GM21515 (cell line): ENCODE measurements at regions not wholly inside any gene's neighbourhood (a gene's known extent, or its start where the extent isn't known, plus 50 kb on each side); places are given as distances from the start of the nearest gene placed in this dataset.

ENCODE experiments used
- ATAC-seq: cut with Tn5 transposase; IDR thresholded peaks from one replicate; pipeline ENCODE4 v1.9.1; 2021; ENCODE audit not compliant: unreplicated experiment

DNA sequence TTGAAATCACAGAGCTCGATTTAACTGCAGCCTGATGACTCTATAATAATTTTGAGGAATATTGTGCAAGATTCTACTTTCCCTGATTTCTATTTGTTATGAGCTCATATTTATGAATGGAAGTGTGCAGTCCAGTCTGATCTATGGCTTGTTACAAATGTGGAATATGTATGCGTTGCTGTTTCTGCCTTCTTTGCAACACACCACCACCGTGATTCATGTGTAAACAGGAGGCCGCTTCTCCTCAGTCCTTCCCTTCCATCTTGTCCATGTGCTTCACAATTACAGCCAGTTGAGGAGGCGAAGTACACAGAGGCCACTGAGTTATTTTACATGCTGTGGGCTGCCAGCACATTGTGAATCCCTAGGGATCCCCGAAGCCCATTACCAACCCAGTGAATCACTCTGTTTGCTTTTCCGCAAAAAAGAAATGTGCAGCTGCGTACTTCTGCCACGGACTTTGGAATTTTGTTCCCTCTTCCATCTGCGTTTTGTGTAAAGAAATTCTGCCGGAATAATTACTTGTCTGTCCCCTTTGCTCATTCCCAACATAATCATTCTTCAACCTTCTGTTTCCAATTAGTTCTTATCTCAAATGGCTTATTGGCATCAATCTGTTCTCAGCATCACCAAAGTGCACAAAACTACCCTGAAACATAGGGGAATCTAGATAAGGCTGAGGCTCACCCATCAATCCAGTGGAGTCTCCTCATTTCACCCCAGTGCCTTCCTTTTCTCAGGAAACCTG lies 551.6 kb upstream of the CITED2 start:
- ATAC-seq, result no peak

DNA sequence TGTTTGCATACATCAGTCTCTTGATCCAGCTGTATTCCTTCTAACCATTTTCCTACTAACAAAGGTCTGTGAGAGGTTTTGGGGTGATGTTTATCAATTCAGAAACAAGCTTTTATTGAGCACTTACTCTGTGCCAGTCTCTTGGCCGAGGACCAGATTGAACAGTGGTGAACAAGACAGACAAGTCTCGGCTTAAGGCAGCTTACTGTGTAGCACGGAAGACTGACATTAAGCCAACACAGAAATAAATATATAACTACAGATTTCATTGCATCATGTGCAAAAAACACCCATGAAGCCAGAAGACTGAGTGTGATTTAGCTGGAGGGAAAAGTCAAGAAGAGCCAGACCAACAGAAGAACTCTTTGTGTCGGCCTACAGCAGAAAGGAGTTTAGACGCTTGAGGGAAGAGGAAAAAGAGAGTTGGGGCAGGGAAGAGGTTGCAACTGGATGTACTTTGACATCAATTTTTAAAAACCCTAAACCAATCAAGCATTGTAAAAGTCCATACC lies 549.6 kb upstream of the CITED2 start:
- ATAC-seq, result no peak

DNA sequence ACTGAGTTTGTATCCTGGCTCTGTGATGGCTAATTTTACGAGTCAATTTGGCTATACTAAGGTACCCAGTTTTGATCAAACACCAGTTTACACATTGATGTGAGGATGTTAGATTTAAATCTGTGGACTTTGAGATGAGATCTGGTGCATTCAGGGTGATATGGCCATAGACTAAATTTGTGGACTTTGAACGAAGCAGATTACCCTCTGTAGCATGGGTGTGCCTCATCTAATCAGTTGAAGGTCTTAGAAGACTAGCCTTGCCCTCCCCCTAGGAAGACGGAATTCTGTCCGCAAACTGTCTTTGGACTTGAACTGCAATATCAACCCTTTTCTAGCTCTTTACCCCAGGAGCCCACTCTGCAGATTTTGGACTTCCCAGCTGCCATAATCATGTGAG lies 547.8 kb upstream of the CITED2 start:
- no peak for ATAC-seq

DNA sequence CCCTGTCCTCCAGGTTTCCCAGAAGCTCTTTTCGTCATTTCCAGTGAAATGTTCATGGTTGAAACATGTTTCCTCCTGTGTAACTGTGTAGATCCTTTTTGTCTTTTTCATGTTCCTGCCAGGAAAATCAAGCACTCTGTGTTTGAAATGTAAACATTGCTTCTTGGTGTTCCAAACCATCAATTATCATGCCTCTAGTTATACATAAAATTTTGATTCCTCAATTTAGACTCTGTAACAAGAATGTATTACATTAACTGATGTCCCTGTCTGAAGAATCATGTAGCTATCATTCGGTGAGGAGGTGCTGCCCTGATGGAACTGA lies 546.3 kb upstream of the CITED2 start:
- ATAC-seq, result no peak

DNA sequence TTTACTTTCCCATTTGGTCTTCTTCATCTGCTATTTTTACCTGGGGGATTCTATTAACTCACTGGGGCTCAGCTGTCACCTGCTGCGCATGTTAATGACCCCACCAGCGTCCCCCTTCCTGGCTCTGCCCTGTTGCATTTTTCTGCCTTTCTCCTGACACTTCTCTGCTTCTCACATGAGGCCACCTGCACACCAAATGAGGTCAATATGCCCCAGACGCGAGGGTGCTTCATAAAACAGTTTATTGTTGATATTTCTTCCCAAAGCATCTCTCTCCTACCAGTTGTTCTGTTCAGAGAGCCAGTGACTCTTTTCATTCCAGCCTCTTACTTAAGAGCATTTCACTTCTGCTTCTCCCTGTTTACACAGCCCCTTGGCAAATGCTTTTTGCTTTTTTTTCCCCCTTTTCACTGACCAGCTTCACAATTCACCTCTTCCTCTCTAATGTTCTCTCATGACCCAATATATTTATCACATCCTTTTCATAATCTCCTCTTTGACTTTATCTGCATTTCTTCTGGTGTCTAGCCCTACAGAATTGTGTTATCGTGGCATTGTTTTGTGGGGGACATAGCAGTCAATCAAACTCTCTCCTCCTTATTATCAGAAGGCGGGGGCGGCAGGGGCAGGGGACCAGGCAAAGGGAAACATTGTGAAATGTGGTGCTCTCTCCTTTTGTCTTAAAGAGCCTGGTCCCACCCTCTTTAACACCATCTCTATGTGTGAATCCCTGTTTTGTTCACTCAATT lies 545.8 kb upstream of the CITED2 start:
- ATAC-seq, result no peak

DNA sequence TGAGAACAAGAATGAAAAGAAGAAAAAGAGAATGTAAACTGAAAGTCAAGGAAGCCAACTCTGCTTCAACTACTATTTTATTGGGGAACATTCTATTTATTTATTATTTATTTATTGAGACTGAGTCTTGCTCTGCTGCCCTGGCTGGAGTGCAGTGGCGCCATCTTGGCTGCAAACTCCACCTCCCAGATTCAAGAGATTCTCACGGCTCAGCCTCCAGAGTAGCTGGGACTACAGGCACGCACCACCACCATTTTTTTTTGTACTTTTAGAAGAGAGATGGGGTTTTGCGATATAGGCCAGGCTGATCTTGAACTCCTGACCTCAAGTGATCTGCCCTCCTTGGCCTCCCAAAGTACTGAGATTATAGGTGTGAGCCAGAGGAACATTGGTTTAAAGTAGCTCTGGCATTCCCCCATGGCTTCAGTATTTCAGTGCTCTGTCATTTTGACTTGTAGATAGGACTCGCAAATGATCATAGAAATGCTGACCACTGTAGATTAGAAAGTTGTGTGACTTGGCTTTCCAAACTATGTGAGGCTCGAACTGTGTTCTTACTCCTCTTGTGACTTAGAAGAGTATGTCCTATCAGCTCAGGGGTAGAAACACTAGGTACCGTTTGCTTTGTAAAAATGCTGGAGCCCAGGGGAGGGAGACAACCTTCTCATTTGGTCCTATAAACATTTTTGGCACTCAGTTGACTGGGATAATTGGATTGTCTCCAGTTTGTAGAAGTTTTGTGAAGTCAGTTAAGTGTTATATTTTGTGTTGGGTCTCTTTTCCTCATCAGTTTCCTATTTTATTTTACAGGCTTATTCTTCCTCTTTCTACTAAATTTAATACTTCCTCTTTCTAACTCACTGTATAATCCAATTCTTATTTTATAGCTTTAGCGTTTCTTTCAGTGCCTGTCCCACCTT lies 544.9 kb upstream of the CITED2 start:
- ATAC-seq, result no peak

DNA sequence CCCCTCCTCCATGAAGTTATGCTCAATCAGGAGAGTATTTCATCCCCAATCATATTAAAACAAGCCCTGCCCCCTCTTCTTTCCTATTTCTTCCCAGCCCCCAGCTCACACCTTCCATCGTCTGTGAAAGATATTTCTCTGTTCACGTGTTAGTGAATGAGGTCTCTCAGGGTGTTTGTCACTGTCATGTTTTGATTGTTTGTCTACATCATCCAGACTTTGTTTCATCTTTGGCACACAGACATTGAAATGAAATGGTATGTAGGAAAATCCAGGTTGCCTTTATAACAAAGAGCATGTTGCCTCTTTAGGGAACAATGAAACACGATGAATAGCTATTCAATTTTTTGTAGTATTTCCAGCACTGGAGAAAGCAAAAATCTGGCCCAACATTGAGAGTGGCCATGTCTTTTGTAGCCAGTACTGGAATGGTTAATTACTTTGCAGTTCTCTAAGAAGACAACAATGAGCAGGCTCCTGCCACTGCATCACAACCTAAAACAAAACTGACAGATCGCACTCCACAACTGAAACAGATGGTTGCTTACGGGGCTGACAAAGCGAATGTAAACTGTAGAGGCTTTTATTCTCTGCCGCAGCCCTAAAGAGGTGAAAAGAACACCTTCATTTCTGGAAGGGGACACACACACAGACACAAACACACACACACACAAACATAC lies 543.6 kb upstream of the CITED2 start:
- ATAC-seq, result no peak

DNA sequence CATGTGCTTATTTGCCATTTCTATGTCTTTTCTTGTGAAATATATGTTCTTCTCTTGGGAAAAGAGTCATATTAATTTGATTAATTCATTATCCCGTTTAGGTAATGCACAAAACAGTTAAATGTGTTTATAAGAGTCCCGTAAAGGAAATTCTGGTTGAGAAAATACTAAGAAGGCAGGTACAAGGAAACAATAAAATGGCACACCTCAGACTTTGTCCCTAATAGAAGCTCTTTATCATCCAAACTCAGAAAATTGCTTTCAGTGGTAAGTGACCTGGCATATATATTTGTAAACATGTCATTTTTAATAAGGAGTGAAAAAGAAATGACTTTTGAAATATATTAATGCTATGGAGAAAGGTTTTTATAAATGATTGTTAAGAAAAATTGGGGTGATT lies 540.5 kb upstream of the CITED2 start:
- ATAC-seq, result no peak

DNA sequence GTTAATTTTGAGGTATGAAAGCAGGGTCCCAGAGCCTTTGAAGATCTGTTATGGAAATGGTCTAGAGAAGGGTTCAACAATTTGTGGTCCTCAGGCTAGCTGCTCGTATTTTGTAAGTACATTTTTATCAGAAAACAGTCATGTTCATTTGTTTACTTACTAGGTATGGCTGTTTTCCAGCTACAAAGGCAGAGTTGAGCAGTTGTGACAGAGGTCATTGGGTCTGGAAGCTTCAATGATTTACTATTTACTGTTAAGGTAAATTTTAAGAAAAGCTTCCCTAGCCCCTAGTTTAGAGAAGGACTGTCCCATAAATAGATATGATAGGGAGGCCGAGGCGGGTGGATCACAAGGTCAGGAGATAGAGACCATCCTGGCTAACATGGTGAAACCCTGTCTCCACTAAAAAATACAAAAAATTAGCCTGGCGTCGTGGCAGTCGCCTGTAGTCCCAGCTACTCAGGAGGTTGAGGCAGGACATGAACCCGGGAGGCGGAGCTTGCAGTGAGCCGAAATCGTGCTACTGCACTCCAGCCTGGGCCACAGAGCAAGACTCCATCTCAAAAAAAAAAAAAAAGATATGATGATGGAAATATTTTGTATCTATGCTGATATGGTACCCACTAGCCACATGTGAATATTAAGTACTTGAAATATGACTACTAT lies 538.4 kb upstream of the CITED2 start:
- ATAC-seq, result no peak

DNA sequence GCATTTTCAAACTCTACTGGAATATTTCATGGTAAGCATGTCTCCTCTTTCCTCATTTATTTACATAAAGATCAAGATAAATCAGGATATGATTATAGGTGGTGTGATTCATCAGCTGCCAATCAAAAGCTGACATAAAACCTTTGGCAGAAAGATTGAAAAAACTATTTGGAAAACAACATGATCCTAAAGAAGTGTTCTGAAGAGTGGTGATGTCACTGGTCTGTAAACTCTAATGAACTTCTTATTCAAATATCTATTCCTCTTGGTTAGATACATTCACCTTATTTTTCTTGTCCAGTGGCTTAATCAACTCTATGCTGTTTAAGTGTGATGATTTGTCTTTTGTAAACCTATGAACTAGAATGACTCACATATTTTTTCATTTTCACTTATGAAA lies 535.5 kb upstream of the CITED2 start:
- no peak for ATAC-seq

DNA sequence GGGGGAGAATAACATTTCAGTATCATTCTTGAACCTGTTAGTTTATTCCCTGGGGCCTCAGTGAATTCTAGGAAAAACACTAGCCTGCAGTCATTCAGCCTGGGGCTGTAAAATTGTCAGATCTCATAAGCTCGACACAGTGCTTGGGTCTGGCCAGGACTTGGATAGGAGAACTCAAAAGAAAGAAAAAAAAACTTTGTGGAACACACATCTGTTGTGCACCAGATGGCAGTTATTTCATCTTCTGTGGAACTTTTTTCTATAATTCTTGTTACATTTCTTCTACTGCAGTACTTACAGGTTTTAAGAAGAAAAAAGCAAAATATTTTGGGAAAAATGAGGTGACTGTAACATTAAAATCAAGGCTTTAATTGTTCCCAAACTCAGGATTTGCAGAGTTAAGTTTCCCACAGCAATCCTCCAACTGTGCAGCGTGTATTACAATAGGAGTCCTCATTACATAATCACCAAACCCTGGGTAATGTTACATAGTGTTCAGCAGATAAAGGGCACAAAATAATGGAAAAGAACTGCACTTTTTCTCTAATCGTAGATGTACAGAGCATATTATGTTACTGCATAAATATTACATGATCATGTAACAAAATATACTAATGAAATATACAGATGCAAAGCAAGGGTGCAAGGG lies 531.1 kb upstream of the CITED2 start:
- no peak for ATAC-seq

DNA sequence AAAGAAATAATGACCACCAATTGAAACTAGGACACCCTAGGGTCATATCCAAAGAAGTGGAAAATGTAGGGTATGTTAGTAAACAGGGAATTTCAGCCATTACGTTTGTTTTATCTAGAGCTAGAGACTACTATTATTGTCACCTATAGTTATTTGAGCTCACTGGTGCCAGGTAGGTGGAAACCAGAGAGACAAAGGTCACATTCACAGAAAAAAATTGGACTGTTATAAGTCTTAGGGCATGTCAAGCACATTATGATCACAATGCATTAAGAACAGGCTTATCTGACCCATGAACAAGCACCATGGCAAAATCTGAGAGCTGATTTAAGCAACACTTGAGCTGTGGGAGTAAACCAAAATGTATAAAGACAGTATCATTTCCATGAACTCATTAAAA lies 530.1 kb upstream of the CITED2 start:
- ATAC-seq, result no peak

DNA sequence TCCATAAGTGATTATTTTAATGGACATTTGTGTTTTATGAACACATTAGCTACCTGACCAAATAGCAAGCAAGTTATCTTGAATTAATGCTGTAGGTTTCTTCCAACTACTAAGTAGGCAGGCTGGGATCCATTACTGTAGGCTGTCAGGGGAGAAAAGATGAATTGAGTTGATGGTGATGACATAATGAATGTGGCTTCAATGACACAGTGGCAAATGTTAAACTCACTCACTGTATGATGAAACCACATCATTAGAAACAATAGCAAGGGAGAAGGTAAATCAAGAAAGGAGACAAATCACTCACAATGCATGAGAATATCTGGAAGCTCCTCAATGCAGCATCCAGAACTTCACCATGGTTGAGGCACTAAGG lies 529.7 kb upstream of the CITED2 start:
- ATAC-seq, result no peak

DNA sequence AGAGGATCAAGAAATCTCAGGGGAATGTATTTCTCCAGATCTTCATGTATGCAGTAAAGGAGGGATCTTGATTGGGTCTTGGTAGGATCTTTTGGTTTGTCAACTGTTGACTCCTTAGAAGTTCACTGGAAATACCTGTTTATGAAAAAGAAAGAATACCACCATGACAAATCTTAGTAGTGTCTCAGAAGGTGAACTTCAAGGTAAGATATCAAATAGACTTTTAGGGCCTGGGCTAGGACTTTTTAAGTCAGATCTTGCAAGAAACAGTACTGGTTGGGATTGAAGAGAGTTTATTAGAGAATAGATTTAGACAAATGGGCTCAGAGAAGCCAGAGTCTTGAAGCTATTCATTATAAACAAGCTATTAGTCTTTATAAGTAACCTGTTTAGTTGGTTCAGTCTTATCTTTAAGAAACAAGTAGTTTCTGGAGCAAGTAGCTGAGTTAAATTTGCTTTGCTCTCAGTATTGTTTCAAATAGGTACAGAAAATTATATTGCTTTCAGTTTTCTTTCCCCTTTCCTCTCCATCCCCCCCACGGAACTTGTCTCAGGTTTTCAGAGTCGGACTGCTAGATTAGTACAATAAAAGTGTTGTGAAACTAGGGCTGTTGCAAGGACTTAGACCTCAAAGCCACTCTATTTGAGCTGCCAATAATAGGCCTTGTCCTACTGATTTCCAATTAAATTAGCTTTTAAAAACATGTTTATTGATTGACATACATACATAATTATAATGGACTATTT lies 529.1 kb upstream of the CITED2 start:
- ATAC-seq, result peak; percentile 98

DNA sequence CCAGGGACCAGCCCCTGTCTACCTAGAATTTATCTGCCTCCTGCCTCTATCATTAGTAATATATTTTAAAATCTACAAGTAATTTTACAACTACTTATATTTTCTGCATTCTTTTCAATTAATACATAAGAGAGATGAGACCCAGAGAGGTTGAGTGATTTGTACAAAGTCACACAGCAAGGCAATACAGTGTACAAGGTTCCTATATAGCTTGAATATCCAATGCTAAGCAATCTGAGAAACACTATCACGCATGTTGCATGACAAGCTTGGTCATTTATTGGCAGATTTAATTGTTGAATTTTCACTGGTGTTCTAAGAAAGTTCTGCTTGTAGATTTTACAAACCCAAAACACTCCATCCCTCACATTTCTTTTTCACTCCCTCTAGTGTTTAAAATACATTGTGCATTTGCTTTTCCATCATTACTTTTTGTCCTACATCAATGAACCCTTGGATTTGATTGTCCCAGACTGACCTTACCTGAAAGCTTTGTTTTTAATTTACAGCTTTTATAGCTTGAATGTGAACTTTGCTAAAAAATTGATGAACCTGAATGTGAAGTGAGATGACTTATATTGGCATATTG lies 520.9 kb upstream of the CITED2 start:
- no peak for ATAC-seq

DNA sequence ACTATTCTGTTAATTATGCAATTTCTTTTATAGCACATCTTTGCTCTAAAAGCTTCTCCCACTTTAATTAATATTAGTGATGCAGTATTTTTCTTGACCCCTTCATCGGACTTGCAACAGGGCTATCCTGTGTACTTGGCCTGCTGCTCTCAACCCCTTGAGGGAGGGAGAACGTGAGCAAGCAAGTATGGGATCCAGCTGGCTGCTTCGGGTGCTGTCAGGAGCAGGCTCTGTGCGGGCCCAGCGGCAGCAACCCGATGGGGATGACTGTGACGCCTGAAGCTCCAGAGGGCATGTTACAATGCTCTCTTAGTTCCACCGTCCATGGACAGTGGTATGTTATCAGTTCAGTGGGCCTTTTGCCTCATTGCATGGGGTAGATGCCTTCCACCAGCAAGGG lies 519.8 kb upstream of the CITED2 start:
- no peak for ATAC-seq

DNA sequence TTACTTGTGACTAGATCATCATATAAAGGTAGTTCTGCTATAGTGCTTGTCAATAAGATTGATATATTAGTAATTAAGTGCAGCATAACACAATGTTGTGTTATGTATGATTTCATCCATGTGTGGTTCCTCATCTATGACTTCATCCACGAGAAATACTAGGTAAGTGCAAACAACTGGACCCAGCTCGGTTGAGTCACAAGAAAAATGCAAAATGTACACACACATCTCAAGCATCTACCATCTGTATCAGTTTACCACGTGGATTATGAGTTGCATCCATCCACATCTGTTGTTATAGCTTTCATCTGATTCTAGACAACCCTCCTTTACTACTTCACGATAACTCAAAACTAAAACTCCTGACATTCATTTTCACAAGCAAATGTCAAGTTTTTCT lies 517.0 kb upstream of the CITED2 start:
- no peak for ATAC-seq

DNA sequence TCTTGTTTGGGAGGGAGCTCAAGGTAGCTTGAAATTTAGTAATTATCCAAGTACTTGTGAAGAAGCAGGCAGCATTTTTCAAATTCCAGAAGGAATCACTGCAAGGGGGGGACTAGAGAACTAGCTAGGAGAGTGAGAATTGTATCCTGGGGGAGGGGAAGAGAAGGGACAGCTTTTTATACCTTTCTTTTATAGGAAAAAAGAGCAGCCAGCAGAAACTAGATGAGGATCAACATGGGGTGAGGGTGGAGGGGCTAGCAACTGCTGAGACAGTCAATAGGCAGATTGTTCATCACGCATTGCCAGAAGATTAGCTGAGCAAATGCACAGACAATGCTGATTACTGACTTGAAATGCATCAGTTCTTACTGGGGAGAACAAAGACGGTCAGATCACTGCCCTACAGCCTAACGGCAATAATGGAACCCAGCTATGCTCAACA lies 514.3 kb upstream of the CITED2 start:
- ATAC-seq, result no peak

DNA sequence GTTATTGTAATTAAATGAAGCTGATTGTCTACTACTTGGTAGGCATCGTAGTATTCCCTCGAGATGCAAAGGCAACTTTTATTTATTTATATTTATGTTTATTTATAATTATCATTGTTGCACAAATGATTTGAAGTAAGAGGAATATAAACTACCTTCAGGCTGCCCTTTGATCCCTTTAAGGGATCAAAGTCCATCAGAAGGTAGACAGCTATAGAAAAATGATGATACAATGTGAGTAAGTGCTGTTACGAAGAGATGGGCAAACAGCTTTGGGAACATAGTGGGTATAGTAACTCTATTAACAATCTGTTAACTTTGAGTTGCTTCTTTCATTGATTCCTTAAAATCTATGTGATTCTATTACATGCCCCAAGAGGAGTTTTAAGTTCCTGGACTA lies 512.8 kb upstream of the CITED2 start:
- no peak for ATAC-seq
